HG02798 (cell line): ENCODE measurements at regions not wholly inside any gene's neighbourhood (a gene's known extent, or its start where the extent isn't known, plus 50 kb on each side); places are given as distances from the start of the nearest gene placed in this dataset.

Experiments
- ATAC-seq: cut with Tn5 transposase; IDR thresholded peaks from one replicate; pipeline ENCODE4 v1.9.1; 2021; ENCODE audit warnings: mild to moderate bottlenecking; ENCODE audit not compliant: unreplicated experiment, poor library complexity

DNA sequence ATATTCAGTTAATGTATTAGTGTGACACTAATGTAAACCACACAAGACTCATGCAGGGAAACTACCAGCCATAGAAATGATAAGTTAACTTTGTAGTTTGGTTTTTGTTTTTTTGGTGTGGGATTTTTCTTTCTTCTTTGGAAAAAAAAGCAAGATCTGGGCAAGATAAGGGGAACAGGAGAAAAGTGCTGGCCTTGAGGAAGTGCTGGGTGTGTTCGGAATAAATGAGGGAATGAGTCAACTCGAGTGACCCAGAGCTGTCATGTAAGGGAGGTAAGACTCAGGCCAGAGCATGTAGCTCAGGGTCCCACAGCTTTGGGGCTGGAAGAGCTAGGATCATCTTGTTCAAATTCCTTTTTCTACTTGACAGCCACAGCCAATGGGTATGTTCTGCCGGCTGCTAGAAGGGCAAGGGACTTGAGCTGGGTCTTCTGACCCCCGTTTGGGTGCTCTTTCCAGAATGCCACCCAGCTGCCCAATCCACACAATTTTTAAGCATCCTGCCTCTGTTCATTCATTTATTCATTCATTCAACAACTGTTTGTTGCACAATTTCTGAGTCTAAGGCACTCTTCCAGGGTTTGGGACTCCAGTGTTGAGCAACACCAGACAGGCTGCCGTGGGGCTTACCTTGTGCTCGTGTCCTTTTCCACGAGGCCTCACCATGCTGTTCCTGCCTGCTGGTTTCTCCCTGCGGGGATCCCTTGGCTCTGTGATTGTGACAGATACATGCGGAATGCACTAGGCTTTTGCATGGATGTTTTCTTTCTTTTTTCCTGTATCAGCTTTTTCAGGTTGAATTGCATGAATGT is 54.5 kb downstream of the CLDN34 start:
- no peak for ATAC-seq

DNA sequence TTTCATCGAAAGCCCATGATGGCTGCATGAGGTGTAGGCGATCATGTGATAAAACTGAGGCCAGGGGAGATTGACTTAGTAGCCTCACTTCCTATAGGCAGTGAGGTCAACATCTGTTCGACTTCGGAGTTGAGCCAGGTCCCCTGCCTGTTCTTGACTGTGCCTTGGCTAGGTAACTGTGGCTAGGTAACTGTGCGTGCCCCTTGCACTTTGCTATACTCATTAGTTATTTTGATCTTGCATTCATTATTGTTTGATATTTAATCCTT is 55.0 kb downstream of the CLDN34 start:
- ATAC-seq: no peak

DNA sequence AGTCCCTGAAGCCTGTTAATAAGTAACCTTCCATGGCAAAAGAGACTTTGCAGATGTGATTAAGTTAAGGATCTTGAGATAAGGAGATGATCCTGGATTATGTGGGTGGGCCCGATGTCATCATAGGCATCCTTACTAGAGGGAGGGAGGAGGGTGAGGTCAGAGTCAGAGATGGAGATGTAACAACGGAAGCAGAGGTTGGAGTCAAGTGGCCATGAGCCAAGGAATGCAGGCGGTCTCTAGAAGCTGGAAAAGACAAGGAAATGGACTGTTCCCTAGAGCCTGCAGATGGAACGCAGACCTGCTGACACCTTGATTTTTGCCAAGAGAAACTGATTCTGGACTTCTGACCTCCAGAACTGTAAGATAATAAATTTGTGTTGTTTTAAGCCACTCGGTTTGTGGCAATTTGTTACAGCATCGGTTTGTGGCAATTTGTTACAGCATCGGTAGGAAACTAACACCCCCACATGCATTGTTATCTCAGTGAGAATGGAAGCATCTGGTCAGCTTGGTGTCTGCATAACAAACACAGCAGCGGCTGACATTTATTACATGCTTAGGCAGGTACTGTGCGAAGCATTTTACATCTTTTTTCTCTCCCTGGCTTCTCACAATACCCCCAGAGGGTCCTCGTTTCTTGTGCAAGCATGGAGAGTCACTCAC is 55.6 kb downstream of the CLDN34 start:
- no peak for ATAC-seq

DNA sequence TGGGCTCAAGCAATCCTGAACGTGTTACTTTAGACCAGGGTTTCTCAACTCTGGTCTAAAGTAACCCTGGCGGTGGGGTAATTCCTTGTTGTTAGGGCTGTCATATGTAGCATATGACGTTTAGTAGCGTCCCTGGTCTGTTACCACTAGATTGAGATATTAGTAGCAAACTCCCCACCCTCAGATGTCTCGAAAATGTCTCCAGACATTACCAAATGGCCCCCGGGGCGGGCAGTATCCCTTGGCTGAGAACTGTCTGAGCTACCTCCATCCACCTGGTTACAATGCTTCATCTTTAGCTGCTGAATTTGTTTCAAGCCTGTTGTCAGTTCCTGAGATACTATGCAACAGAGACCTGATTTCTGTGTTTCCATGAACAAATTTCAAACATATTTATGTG is 56.7 kb downstream of the CLDN34 start:
- ATAC-seq: no peak

DNA sequence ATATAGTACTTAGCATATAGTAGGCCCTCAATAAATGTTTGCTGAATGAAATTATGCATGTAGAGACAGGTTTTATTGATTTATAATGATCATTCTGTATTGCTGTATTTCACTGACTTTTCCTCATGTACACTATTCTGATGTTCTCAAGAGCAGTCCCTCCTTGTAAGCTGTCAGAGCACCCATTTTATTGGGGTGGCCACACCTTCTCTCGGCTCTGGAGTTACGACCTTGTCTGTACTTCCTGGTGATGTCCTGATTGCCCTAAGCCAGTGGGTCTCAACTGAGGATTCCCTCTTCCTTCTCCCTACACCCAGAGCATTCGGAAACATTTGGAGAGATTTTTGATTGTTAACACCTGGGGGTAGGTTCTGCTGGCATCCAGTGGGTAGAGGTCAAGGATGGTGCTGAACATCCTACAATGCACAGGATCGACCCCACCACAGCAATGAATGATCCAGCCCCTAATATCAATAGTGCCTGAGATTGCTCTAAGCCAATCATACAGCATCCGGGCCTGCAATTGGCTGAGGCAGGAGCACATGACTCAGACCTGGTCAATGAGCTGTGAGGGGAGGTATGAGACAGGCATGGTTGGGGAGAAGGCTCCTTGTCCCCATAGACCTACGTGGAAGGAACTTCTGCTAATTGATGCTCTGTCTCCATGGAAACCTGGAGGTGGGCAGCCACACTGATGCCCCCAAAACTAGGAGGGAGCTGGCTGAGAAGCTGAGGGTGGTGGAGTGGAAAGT is 58.8 kb downstream of the CLDN34 start:
- ATAC-seq: no peak

DNA sequence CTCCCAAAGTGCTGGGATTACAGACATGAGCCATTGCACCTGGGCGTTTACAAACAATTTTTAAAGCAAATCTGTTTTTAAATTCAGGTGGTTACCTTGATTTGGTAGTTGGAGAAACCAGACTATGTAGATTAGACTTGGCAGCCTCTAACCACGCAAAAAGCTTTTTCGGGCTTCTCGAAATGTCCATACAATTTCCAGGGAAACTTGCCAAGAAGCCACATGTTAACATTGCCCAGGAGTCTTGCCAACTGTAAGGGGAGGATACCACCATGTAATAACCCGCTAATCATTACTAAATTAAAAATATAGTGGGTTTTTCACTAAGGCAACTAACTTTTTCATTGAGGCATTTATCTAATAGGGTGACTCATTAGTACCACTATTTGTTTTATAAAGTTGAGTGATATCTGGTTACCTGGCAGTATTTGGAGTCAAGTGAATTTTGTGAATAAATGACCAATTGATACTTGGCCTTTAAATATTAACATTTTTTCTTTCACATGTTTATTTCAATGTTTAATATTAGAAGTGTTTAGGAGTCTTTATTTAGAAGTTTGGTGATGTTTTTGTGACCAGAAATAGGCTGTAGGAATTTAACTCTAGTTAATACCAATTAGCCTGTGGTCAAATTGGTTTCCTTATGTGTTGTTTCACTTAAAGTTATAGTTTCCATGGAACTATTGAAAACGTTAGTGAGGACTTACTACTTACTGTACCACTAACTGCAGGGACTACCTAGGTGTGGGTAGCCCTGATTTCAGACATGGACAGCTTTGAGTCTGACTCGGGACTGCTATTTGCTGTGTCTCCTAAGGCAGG is 61.3 kb downstream of the CLDN34 start:
- no peak for ATAC-seq

DNA sequence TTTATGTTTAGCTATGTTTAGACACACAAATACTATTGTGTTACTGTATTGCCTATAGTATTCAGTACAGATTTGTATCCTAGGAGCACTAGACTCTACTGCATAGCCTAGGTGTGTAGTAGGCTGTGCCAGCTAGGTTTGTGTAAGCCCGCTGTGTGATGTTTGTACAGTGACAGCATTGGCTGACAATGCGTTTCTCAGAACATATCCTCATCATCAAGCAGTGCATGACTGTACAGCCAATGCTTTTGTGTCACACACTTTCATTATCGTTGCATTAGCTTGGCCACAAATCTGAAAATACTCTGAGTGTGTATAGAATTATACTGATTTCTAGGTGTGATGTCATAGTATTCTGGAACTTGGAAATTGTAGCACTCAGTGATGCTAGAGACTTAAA is 63.4 kb downstream of the CLDN34 start:
- ATAC-seq: no peak

DNA sequence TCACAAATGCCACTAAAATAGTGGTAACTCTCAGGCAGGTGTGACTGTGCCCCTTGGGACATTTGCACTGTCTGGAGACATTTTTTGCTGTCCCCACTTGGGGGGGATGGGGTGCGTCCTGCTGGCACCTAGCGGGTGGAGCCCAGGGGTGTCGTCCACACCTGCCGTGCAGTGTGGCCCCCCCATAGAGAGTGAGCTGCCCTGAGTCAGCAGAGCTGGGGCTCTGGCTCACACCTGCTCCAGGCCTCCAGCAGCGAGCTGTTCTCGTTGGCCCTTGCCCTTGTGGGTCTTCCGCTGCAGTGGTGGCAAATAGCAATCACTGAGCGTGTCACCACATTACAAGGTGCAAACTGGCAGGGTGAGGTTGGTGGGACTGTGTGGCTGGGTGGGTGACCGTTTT is 64.6 kb downstream of the CLDN34 start:
- no peak for ATAC-seq

DNA sequence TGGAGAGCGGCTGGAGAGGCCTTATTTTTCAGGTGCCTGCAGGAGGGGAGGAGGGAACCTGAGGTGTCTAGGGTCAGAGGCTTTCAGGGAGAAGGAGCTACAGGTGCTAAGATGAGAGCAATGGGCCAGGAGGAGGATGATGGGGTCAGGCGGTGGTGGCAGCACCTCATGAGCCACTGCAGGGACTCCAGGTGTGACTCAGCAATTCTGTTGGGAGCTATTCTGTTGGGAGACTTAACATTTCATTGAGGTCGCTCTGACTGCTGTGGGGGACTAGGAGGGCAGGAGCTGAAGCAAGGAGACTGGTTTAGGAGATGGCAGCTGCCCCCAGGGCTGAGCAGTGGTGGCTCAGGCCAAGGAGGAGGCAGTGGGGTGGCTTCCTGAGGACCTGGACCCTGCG is 65.0 kb downstream of the CLDN34 start:
- ATAC-seq: no peak

DNA sequence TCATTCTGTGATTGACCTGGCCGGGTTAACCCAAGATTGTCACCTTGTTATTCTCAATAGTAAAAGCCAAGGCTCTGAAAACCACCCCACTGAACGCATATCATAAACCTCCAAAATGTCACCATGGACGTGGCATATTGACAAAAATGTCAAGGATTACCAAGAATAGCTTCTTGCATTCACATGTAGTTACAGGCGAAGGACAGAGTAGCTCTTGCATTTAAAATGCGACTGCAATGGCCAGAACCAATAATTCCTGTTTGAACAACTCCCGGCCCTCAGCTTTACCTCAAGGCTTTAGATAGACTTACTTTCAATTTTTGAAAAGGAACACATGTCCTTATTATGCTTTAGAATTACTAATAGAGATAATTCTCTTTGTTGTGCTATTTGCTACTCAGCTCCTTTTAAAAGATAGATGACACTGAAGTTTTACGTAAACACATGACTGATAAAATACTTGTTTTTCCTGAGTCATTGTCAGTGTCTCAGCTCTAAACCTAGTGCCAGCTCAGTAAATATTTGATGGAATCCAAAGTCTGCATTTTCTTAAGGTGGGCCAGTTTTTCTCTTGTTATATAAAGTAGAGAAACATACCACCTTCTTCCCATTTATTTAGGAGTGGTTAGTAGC is 66.3 kb downstream of the CLDN34 start:
- no peak for ATAC-seq

DNA sequence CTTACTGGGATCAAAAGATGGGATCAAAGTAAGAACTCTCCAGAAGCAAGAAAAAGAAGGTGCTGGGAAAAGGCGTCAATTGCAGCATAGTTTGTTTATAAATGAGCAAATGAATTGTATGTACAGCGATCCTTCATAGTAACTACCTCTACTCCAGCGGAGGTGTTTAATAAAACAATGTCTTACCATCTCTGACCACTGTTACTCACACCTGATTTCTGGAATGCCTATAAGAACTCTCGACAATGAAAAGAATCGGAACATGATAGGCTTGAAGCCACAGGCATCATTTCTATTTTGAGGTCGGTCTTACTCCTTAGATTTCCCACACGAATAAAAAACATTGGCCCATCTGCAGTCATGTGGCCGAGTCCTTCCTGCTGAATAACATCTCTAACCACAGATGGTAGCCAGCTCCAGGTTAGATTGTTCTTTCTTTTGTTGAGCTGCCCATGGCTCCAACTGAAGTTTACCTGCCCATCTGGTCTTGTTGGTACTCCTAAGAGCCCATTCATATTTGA is 67.6 kb downstream of the CLDN34 start:
- no peak for ATAC-seq

DNA sequence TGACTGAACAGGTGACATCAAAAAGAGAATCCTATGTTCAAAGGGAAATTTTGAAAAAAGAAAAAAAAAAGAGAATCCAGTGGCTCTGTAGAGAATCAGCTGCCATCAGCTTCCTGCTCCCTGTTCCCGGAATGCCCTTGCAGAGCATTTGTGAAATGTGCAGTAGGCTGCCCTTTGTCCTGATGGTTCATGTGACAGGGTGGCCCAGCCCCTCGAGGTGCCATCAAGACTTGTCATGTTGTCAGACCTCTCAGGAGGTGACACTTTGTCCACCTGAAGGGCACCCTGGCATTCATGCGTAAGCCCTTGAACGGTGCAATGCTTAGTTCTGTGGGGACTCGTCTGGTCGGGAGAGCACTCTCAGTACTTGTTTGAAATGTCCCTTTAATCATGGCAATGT is 71.4 kb downstream of the CLDN34 start:
- ATAC-seq: no peak

DNA sequence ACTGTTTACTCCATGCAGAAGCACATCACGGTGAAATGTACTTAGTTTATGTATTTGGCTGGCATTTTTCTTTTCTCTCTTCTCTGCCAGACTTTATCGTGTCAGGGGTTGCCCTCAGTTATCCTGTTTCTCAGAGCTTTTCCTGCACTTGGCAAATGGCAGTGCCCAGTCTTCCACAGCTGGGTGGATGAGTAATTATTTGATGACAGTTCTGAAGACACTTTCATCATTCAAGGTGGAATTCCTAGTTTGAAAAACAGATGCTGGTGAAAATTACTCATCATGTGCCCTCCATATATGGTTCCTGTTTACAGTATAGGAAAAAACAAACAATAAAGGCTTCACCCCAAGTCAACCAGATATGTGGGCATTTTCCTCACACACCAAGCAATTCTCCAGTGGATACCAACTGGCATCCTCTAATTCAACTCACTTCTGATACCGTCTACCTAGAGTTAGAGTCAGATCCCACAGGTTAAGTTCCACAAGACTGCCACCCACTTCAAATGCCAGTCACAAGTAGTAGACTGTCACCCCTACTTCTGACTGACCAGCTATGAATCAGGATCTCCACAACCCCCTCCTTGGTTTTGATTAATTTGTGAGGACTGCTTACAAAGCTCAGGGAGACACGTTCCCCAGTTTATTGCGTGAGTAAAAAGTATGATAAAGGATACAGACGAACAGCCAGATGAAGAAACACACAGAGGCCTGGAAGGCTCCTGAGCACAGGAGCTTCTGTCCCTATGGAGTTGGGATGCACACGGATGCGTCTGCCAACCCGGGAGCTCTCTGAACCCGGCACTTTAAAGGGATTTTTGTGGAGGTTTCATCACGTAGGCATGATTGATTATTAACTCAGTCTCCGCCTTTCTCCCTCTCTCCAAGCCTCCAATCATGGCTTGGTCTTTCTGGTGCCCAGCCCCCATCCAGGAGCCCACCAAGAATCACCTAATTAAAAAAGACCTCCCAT is 72.9 kb downstream of the CLDN34 start:
- ATAC-seq: no peak

DNA sequence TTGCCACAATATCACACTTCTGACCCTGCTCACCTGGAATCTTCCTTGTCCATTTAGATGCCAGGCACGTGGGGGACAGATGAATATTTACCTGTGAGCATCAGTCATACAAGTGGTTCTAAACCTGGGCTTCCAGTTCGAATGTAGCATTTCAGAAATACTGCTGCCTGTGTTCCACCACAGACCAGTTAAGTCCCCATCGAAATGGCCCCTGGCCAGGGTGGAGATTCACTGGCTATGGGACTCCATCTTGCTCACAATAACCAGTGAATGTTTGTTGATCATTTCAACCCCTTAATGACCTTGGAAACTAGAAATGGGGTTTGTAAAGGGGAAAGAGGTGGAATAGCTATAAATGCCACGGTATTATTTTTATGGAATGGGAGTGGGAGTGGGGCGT is 73.8 kb downstream of the CLDN34 start:
- ATAC-seq: no peak

DNA sequence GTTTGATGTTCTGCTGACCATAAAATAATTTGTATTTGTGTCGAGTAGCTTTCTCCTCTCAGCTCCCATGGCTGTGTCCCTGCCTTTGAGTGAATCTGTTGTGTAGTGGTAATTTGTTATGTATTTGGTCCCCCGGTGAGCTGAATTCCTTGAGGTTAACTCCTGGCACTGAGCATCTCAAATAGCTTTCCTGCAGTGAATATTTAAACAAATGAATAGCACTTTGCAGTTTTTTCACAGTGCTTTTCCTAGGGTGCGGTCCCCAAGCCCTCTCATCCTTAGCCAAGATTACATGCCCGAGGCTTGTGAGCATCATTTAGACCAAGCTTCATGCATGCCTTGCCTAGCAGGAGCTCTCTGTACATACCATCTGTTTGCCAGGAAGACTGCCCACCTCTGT is 74.2 kb downstream of the CLDN34 start:
- ATAC-seq: no peak

DNA sequence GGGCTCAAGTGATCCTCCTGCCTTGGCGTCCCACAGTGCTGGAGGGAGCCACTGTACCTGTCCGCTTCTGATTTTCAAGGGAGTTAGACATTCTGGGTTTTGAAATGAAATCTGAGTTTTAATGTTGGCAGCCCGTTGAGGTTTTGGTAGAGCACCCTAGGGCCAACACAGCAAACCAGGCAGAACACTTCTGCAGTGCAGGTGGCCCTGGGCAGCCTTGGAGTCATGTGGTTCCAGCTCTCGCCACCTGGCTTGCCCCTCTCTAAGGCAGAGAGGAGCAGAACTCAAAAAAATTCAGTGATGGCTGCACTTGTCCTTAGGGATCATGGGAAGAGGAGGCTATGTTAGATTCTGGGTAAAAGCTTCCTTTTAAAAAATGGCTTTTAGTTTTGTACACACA is 74.9 kb downstream of the CLDN34 start:
- ATAC-seq: no peak

DNA sequence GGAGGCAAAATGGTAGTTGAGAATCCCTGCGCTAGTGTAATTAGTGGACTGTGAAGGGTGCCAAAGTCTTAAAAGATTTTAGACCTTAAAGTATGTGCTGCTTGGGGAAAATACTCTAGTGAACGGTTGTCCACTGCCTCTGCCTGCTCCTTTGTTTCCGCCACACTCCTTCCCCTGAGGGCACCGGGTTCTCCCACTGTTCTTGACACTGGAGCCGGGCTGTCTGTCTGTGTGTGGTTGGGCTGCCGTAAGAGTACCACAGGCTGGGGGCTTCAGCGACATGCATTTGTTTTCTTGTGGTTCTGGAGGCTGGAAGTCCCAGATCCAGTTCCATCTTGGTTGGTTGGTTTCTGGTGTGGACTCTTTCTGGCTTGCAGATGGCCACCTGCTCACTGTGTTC is 76.2 kb downstream of the CLDN34 start:
- no peak for ATAC-seq

DNA sequence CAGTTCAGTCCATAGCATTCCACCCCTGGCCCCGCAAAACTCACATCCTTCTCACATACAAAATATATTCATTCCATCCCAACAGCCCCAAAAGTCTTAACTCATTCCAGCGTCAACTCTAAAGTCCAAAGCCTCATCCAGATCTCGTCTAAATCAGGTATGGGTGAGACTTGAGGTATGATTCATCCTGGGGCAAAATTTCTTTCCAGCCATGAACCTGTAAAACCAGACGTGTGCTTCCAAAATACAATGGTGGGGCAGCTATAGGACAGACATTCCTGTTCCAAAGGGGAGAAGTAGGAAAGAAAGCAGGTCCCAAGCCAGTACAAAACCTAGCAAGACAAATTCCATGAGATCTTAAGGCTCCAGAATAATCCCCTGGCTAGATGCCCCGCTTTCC is 76.9 kb downstream of the CLDN34 start:
- ATAC-seq: no peak
